Nephron (organoid): ENCODE measurements at regions not wholly inside any gene's neighbourhood (a gene's known extent, or its start where the extent isn't known, plus 50 kb on each side); places are given as distances from the start of the nearest gene placed in this dataset.

Experiments
- H3K27ac Mint-ChIP-seq, 3 experiments: 2 replicates each; pipeline ENCODE4 v1.8.0; 2020; ENCODE audit warnings: mixed read lengths in 3 of 3, mild to moderate bottlenecking in 2 of 3, moderate library complexity in 1 of 3
- H3K27me3 Mint-ChIP-seq: 2 replicates; pipeline ENCODE4 v1.8.0; 2021; ENCODE audit warnings: low read depth, mild to moderate bottlenecking, moderate library complexity, mixed read lengths
- H3K36me3 Mint-ChIP-seq: 2 replicates; pipeline ENCODE4 v1.8.0; 2020; ENCODE audit warnings: low read depth, mixed read lengths
- H3K4me1 Mint-ChIP-seq: 2 replicates; pipeline ENCODE4 v1.8.0; 2020; ENCODE audit warnings: mixed read lengths
- H3K4me3 Mint-ChIP-seq, 3 experiments: 2 replicates each; pipeline ENCODE4 v1.8.0; 2020; ENCODE audit warnings: mild to moderate bottlenecking in 3 of 3, mixed read lengths in 3 of 3, moderate library complexity in 2 of 3
- H3K9me3 Mint-ChIP-seq: 2 replicates; pipeline ENCODE4 v1.8.0; 2020; ENCODE audit warnings: mixed read lengths
- CTCF ChIP-seq, 3 experiments: fragments of 200-600 bp; sonication (generic); IDR thresholded peaks; one replicate each; pipeline ENCODE4 v1.5.0; 2021; ENCODE audit warnings: antibody characterized with exemption in 3 of 3; ENCODE audit not compliant: unreplicated experiment in 3 of 3

DNA sequence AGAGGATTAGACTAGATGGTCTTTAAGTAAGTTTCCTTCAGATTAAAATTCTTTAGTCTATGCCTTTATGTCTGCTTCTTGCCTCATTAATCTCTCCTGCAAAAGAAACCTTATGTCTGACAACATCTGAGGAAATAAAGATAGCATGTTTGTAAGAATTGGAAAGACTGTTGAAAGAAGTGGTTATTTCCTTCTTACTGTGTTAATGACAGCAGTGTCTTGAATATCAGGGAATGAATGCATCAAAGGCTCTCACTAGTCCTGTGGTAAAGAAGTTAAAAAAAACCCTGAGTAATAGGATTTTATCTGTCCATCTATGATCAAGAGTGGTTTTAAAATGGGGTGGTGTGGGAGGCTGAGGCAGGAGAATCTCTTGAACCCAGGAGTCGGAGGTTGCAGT lies 302.0 kb downstream of the PRL start:
- Mint-ChIP-seq H3K27me3 (no peaks in the 10 kb centered on the region), H3K9me3 (no peaks in the 10 kb centered on the region), H3K4me1 (peaks cover 83% of the 10 kb centered on the region), H3K4me3 (no peak overlapping the region), H3K27ac (peak overlapping the region; percentile 72 to 93 (median 73)), H3K36me3 (peaks cover 29% of the 10 kb centered on the region)
- no peak for TF ChIP-seq CTCF (IDR thresholded peaks at IDR 0.05; ENCODE audit: unreplicated experiment in 3 of 3)

DNA sequence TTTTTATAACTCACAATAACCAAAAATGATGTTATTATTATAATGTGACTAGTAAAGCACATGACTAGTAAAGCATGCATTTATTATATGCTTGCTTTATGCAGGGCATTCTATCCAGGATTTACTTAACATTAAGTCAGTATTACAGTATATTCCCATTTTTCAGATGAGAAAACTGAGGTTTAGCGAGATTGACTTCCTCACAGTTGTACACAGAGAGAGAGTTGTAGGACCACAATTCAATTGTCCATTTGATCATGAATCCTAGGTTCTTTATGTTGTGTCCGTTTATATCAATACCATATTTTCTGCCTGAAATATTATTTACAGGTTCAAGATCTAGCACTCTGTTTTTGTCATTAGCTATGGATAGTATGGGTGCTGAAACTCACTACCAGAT lies 301.5 kb downstream of the PRL start:
- no peak for TF ChIP-seq CTCF (IDR thresholded peaks at IDR 0.05; ENCODE audit: unreplicated experiment in 3 of 3)
- no peak overlapping the region for H3K4me3 Mint-ChIP-seq
- H3K27ac Mint-ChIP-seq: peak overlapping the region in 2 of 3 experiments; percentile 73 to 89
- peaks cover 29% of the 10 kb centered on the region for H3K36me3 Mint-ChIP-seq
- peaks cover 88% of the 10 kb centered on the region for H3K4me1 Mint-ChIP-seq
- no peaks in the 10 kb centered on the region for H3K27me3 Mint-ChIP-seq
- H3K9me3 Mint-ChIP-seq: no peaks in the 10 kb centered on the region

DNA sequence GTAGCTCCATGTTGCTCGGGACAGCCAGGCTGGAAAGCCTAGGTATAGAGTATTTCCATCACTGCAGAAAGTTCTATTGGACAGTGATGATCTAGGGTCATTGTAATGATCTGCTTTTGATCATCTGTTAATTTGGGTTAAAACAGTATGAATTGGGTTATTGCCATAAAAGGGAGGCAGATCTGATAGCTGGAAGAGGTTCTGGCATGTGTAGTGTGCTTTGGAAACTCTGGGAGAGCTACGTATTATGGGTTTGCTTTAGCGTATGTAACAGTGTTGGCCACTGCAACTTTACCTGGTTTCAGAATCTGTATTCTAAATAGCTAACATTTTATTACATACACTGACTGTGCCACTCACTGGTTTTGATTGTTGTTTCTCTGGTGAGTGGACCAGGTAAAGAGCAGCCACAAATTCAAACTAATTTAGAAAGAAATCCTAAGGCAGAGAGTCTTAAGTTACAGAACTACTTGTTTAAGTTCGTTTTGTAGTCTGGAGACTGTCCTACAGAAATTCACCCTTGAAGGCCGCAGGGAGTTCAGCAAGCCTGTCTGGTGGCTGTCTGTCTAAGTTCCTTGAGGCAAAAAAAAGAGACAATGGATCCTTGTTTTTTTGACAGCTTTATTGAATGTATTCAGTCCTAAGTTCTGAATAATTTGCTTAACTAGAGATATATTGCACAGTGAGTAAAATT lies 300.3 kb downstream of the PRL start:
- H3K4me3 Mint-ChIP-seq: peak overlapping the region in 1 of 3 experiments; percentile 16

GRCh38 chr6:21997119-21998037 lies 299.5 kb downstream of the PRL start:
- H3K36me3 Mint-ChIP-seq: peaks cover 18% of the 10 kb centered on the region
- H3K27ac Mint-ChIP-seq: peak overlapping the region; percentile 83 to 92 (median 89)
- no peak for TF ChIP-seq CTCF (IDR thresholded peaks at IDR 0.05; ENCODE audit: unreplicated experiment in 3 of 3)
- H3K4me1 Mint-ChIP-seq: peaks cover 82% of the 10 kb centered on the region
- H3K4me3 Mint-ChIP-seq: peak overlapping the region in 1 of 3 experiments; percentile 5
- no peaks in the 10 kb centered on the region for H3K27me3 Mint-ChIP-seq
- H3K9me3 Mint-ChIP-seq: no peaks in the 10 kb centered on the region

More for the DNA sequence above, 300.3 kb downstream of the PRL start:
- TF ChIP-seq CTCF (IDR thresholded peaks at IDR 0.05; ENCODE audit: unreplicated experiment in 3 of 3): no peak
- H3K9me3 Mint-ChIP-seq: no peaks in the 10 kb centered on the region
- H3K27ac Mint-ChIP-seq: peak overlapping the region; percentile 83 to 92 (median 89)
- peaks cover 25% of the 10 kb centered on the region for H3K36me3 Mint-ChIP-seq
- peaks cover 88% of the 10 kb centered on the region for H3K4me1 Mint-ChIP-seq
- H3K27me3 Mint-ChIP-seq: no peaks in the 10 kb centered on the region

- Mint-ChIP-seq H3K9me3 (no peaks in the 10 kb centered on the region), H3K27me3 (no peaks in the 10 kb centered on the region), H3K27ac (peak overlapping the region; percentile 83 to 92 (median 89)), H3K36me3 (peaks cover 8% of the 10 kb centered on the region), H3K4me3 (peak overlapping the region in 1 of 3 experiments; percentile 31), H3K4me1 (peaks cover 79% of the 10 kb centered on the region)
- TF ChIP-seq CTCF (IDR thresholded peaks at IDR 0.05; ENCODE audit: unreplicated experiment in 3 of 3): no peak
These were observed 298.3 kb downstream of the PRL start for GRCh38 chr6:21998582-21998981.
